ENCODE measurements at regions not wholly inside any gene's neighbourhood (a gene's known extent, or its start where the extent isn't known, plus 50 kb on each side); places are given as distances from the start of the nearest gene placed in this dataset.

DNA sequence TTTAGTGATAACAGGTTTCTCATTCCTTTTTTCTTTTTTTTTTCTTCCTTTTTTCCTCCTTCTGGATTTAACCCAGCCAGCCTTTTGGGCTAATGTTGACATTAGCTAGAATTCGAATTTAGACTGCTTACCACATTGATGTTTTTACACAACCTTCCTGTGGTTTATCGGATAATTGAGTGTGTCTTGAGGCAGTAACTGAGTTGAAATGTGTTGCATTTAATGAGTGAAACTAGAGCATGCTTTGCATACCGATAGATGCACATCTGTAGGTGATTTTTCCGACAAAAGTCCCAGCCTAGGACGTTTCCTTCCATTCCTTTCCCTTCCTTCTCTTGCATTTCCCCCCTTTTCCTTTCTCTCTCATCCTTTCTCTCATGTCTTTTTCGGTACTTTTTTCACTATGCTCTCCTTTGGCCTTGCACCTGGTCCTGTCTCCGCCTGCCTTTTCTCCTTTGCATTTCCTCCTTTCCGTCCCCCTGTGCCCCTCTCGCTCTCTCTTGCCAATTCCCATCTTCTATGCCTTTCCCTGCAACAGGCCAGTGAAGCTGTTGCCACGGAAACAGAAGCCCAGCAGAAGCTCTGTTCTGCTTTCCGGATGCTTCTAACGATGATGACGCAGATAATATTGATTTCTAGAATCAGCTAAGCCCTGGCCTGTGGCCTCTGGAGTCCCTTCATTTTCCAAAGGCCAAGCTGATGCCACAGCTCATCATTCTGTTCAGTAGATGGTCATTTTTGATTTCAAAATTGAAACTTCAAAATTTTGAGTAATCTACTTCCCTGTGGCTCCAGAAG lies 76.1 kb downstream of the SLC25A47 start:
- no peak for DNase-seq (ENCODE audit: low spot score)

DNA sequence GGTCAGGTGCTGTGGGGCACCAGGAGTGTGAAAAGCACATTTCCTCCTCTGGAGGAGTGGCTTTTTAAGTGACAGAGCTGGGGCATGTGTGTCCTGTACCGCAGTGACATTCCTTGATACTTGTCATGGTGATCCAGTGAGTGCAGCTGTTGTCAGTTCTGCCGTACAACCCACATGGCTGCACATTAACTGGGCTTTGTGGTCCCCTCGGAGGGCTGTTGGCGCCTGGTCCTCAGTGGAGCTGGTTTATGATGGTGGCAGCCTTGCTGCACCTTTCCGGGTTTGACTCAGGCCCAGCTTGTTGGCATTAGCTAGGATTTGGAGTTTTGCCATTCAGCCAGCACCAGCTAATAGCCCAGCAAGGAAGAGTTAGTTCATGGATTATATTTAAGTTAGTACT lies 77.0 kb downstream of the SLC25A47 start:
- no peak for DNase-seq (ENCODE audit: low spot score)

DNA sequence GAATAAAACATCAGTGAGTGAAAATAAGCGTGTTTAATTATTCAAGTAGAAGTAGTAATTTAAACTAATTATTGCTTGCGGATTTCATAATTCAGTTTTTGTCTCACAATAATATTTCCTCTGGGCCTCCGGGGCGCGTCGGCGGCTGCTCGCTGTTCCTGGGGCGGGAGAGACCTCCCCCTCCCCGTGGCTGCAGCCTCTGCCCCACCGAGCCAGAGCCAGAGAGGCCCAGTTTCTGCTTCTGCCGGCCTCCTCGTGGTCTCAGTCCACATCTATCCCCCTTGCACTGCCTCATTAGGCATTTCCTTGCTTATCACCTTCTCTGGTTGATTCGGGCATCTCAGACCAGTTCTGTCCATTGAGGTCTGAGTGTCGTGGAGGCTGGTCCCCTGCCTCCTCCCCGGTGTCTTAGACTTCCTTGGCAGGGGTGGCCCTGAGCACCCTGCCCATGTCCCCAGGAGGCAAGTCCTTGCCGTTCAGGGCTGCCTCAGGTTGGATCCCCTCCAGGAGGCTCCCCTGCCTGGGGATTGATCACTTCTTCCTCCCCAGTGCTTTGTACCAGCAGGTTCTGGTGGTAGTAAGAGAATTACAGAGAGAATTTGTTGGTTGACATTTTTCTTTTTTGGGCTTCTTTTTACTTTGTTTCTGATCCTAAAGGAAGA lies 78.0 kb downstream of the SLC25A47 start:
- no peak for DNase-seq (ENCODE audit: low spot score)

DNA sequence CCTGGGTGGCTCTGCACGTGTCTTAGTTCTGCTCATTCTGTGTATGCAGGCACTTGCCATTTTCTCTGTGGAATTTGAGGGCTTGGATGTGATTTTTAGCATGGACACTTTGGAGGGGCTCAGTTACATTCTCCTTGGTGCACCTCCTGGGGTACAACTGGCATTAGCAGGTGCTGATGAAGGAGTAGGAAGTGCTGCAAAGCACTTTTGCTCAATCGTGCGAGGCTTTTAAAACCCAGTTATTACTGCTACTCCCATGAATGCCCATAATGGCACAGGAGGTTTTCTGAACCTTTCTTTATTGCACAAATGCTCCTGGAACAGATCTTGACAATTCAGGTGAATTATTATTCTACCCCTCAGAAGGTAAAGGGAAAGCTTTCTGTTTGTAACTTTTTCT lies 78.7 kb downstream of the SLC25A47 start:
- no peak for DNase-seq (ENCODE audit: low spot score)

DNA sequence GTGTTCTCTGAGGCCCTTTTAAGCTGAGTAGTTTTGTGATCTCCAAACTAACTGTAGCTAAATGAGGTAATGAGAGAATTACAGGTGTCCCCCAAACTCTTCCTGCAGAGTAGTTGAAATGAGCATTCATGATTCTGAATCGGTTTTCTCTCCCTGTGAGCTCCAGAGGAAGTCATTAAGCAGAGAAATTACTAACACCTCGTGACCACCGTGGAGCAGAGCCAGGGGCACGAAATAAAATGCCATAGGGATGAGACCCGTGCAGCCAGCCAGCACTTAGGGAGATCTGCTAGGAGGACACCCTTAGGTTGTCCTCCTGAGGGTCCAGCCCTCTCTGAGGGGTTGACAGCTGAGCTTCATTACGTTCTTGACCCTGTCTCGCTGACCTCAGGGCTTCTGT lies 79.5 kb downstream of the SLC25A47 start:
- no peak for DNase-seq (ENCODE audit: low spot score)

DNA sequence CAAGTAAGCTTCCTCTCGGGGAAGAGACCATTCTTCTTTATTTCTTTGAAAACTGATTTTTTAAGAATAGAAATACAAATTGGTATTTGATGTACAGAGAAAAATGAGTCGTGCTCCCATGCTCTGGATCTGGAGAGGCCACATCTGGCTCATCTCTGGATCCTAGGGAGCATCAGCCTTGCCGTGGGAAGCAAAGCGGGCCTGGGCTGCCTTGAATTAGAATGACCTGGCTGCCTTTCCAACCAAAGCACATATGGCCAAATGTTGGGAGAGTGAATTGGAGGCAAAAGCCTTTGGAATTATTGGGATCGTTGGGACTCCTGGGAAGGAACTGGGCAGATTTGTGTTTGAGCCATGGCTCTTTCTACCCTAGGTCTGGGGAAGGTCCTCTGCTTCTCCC lies 80.0 kb downstream of the SLC25A47 start:
- DNase-seq (ENCODE audit: low spot score): no peak

DNA sequence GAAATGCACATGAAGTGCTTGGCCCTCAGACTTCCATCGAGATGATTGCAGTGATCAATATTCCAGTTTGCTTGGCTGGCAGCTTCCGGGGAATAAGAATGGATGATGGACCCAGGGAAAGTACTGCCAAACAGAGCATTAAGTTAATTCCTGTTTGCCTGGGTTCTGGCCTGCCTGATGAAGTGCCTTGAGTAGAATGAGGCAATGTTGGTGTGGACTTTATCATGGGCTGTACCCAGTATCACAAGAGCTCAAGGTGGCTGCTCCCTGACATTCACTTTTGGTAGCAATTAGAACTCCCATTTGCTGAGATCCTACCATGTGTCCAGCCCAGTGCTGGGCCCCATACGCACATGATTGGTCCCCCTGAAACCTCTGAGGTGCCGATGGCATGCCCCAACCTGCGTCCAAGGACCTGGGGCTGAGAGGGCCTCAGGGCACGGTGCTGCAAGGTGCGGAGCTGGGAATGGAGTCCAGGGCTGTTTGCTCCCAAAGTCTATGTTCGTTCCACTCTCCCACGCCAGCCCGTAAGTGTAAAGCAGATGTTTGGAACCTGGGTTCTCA lies 80.7 kb downstream of the SLC25A47 start:
- no peak for DNase-seq (ENCODE audit: low spot score)

DNA sequence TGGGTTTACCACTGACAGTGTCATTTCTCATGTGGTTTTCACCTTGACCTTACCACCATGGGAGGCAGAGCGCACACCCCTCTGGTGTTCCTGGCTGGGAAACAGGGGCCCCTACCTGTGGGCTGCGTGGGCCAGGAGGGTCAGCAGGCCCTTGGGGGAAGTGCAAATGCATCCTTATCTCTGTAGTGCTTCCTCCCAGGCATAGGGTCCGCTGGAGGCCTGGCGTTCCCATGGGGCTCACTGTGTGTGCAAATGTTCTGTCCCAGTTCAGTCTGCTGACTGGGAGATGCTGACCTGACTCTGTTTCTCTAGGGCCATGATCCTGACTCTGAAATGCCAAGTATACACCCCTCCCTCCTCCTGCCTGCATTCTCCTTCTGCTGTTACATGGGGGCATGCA lies 81.3 kb downstream of the SLC25A47 start:
- no peak for DNase-seq (ENCODE audit: low spot score)

DNA sequence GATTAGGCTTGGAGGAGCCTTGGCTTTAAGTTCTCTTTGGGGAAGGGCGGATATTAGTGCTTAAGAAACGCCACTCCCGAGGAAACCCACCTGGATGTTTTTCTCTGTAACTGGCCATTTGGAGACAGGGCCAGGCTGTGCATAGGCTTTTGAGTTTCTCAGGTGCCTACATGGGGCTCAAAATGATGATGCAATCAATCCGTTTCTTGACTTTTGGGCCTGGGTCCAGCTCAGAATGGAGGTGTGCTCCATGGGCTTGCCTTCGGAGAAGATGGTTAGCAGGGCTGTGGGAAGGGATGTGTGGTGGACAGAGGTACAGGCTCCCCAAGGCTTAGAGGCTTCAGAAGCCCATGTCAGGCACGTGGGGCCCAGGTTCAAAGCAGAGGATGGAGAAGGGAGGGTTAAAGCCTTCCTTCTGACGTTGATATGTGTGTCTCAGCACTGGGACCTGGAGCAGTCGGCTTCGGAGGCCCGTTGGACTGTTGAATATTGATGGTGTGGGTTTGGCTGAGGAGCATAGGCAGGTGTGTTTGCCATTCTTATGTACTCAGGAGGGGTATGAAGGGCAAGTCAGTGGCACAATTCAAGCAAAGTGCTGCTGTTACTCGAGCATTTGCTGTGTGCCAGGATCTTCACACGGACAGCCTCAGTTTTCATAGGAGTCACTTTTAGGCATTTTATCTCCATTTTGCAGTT lies 82.8 kb downstream of the SLC25A47 start:
- DNase-seq (ENCODE audit: low spot score): no peak

DNA sequence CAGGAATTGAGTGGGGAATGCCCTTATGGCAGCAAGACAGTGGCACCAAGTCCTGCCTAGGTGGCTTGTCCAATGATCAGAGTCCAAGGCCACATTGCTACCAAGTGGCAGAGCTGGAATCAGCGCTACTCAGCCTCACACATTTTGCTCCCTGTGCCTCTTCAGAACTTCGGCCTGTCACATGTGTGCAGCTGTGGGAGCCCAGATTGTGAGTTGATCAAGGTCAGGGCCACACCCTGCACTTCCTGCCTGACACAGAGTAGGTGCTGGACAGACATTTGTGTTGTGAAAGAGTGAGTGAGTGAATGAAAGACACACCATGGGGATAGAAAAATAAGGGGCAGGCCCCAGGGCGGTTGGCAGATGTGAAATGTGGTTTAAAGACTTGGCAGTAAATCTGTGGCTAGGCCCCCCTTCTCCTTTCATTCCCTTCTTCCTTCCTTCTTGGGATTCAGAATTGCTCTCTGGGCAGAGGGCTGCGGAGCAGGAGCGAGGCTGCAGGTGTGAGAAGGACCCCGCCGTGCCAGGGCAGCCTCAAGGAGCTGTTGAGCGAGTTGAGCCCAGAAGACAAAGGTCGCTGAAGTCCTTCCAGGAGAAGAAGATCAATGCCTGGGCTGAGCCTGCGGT lies 83.5 kb downstream of the SLC25A47 start:
- peak; percentile 36 for DNase-seq (ENCODE audit: low spot score)

DNA sequence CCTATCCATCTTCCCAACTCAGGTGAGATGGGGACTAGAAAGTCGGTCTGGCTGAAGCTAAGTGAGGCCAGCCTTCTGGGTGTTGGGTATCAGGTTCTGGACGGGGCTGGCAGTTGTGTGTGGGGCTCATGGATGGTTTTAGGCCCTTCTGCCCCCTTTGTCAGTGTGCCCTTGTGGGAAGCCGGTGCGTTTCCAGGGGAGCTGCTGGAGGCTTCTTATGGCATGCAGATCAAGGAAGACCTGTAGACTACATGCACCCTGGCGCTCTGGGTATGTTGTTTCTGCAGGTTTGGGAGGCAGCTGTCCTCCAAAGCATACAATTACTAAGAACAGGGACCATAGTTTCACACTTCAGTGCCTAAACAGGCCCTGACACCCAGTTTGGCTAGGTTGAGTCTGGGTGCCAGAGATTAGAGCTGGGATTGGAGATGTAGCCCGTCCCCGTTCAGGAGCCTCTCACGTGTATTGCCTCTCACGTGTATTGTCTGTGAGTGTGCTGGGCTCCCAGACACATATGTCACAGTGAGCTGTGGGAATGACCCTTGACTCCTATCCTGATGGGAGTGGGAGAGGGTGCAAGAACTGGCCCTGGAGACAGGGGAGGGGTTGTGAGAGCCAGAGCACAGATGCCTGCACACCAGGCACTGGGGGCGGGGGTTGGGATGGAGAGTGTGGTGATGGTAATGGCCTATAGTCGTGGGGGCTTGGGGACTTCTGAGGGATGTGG lies 84.4 kb downstream of the SLC25A47 start:
- no peak for DNase-seq (ENCODE audit: low spot score)

DNA sequence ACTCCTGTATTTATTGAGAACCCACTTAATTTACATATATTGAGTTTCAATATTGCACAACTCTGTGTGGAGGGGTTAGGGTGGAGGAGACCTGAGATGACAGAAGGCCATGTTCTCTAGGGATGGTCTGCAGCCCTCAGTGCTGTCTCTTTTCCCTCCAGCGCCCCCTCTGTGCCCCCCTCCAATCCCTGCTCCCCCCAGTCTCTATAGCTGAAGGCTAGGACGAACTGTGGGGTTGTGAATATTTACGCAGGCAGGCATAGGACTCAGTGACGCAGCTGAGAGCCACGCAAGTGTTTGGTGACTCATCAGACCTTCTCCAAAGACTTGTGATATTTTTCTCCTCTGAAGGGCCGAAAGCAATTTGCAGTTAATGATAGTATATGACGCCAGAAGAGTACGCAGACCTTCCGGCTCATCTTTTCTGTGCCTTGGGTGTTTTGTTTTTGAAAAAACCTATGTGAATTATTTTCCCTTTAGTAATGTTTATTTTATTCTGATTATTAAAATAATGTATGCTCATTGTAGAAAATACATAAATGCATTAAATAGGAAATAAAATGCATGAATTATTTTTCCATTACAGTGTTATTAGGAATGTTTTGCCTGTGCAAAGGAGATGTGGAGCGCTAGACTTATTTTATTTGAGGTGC lies 85.3 kb downstream of the SLC25A47 start:
- DNase-seq (ENCODE audit: low spot score): no peak

DNA sequence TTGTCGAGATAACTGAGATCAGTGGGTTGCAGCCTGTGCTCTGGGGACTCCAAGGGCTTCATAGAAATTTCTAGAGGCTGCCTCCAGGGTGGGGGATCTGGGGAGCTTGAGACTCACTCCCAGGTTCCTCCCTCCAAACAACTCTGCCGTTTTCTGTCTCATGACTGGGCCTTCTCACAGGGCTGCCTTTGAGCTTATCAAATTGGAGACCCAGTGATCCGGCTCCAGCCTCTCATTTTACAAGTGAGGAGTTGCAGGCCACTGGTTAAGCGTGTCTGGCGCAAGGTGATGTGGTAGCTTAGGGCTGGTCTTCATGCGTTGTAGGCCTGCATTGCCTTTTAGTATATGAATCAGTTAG lies 85.8 kb downstream of the SLC25A47 start:
- no peak for DNase-seq (ENCODE audit: low spot score)

DNA sequence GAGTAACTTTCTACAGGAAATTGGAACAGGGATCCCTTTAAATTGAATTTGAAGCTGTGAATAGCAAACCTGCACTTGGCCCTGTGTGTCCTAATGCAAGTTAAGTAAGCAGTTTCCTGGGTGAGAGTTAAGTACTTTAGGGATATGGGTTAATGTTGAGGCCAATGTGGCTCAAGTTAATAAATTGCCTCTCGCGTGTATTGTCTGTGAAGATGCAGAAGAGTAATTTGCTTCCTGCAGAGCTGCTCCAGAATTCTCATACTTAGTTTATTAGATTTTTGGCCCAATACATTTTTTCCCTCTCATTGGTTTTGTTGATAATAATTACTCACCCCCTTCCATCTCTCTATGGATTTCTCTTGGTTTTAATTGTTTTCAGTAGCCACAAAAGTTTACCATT lies 86.5 kb downstream of the SLC25A47 start:
- no peak for DNase-seq (ENCODE audit: low spot score)

DNA sequence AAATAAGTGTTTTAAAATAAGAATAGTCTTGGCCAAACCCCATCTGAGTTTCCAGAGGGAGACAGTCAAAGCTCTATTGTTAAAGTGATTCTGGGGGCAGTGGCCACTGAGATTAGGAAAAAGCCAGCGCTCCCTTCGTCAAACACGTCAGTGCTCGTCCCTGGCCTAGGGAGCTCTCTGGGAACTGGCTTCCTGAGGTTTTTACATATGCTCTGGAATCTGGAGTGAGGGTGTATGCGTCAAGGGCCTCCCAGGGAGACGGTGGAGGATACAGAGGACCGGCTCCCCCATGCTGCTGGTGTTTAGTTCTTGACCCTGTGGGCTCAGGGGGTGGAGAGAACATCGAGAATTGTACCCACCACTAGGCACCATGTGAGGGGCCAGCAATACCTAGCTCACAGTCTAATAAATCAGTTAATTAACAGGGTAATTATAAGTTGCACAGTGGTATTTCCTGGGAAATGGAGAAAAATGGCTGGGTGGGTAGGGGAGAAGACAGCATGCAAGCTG lies 87.0 kb downstream of the SLC25A47 start:
- no peak for DNase-seq (ENCODE audit: low spot score)

DNA sequence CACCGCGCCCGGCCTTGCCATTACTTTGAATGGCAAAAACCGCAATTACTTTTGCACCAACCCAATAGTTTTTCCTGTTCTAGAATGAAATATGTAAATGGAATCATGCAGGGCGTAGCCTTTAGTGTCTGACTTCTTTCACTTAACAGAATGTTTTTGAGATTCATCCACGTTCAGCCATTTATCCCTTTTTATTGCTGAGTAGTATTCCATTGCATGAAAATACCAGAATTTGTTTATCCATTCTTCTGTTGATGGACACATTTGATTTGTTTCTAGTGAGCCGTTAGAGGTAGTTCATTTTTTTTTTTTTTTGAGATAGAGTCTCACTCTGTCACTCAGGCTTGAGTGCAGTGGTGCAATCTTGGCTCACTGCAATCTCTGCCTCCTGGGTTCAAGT lies 90.6 kb downstream of the SLC25A47 start:
- DNase-seq (ENCODE audit: low spot score): no peak

DNA sequence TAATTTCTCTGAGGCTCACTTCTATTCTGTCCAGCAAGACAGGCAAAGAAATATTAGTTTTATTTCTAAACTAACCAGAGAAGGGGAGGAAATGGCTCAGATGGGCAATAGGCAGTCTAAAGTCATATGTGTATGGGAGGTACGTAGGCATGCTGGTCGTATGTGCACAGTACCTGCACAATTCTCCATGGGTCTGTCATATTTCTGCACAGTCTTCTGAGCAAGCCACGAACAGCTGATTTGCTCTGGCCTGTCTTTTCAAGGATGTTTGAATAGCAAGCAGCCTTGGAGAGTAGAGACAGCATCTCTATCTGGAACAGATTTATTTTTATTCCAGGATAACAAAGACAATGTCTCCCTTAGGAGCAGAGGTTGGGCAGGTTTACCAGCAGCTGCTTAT lies 92.1 kb downstream of the SLC25A47 start:
- no peak for DNase-seq (ENCODE audit: low spot score)

DNA sequence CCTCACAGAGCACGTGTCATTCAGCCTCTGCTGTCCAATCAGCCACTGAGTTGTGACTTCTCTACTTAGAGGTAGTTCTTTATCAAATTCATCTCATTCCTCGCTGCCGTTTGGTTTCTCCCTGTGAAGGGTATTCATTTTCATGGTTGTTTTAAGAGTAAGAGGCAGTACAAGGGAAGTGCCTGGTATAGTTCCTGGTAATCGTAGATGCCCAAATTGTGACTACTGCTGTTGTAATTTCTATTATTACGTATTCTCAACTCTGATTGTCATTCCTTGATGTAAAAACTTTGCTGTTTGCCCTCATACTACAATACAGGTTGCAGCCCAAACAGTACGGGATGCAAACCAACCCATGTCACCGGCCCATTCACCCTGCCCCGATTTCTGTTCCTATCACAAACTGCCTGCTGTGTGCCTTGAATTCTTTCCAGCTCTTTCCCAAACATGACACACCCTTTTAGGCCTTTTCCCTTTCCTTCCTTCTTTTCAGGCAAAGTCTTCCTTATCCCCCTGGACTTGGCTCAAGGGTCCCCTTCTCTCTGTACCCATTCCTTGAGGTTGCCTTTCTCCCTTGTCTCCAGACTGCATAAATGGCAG lies 93.0 kb downstream of the SLC25A47 start:
- no peak for DNase-seq (ENCODE audit: low spot score)

DNA sequence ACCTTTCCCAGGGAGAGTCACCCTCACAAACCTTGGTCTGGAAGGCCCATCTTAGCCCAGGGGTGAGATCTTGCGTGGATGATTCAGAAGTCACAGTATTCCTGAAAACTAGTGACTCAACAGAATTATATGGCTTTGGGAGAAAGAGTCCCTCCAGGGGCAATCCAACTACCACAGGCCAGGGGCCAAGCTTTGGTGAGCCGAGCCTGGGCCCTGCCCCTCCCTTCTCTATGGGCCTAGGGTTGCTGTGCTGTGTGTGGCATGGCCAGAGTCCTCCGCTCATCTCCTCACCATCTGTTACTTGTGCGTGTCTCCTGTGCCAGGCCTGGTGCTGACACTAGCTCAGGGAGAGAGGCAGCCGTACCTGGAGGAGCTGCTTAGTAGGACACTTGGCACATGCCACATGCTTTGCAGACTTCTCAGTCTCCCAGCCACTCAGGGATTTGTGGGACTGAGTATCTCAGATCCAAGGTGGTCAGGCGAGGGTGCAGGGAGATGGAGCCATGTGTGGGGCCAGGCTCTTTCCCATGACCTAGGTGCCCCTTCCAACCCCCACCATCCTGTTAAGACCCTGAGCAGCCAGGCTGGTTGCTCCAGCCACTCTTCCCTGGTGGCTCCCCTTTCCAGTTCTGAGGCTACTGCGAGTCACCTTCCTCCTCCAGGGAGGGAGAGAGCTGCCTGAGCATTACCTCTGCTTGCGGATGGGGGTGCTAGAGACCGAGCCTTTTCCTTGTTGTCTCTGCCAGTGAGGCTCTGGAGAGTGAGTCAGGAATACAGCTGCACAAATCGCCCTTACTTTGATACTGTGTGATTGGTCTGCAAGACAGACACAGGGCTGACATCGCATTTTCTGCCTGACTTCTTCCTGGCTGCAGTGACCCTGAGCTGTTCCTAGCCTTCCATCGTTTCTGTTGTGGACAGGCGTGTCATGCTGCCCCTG lies 94.1 kb downstream of the SLC25A47 start:
- DNase-seq (ENCODE audit: low spot score): peak; percentile 93

DNA sequence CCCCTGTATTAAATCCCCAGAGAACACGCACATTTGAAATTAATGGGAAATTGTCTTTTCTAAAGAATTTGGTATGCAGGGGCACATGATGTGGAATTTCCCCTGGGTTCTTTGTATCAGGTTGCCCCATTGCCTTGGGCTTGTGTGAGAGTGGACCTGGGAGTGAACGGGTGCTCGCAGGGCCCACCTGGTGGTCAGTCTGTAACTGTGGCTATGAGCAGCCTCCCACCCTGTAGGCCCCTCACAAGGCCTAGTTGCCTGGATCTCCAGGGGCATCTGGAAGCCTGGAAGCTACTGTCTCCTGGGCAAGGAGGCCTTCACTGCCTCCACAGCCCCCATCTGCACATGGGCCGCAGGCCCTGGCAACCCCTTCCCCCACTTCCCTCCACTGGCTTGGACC lies 96.7 kb downstream of the SLC25A47 start:
- no peak for DNase-seq (ENCODE audit: low spot score)

Measured in AG20443 (cell line).